Endothelial cell of umbilical vein (primary cell): ENCODE measurements at regions not wholly inside any gene's neighbourhood (a gene's known extent, or its start where the extent isn't known, plus 50 kb on each side); places are given as distances from the start of the nearest gene placed in this dataset.

Source experiments
- BruUV-seq: library from RNA; stranded (reverse); fragments of 400-500 nt; replicated peaks from 2 replicates; lab custom pipeline; 2021; lab: Mats Ljungman, UMichigan
- CTCF ChIA-PET: fragments of 300-600, 350-600 bp; sonication (Branson Sonifier 250); formaldehyde crosslinking; loops from one replicate; lab custom pipeline; 2021; ENCODE audit warnings: antibody characterized with exemption, inconsistent platforms; lab: Charles Lee
- POLR2A ChIA-PET: fragments of 300-600, 350-600 bp; sonication (Branson Sonifier 250); formaldehyde crosslinking; loops from one replicate; lab custom pipeline; 2021; ENCODE audit warnings: antibody characterized with exemption, inconsistent platforms; lab: Charles Lee
- DNase-seq: peaks from one replicate; pipeline ENCODE4 v3.0.0-alpha.2; 2011; ENCODE audit warnings: low read depth, low spot score
- FAIRE-seq: peaks from 2 replicates; lab custom pipeline; 2011; peaks lifted over from hg19 to GRCh38; lab: Jason Lieb, UNC
- H2AFZ ChIP-seq: 2 replicates; pipeline ENCODE4 v1.6.0; 2012; ENCODE audit warnings: low read depth, low read length, control low read depth, inconsistent platforms
- H3K27ac ChIP-seq: 2 replicates; pipeline ENCODE4 v1.5.1; 2011; ENCODE audit warnings: low read depth, mild to moderate bottlenecking, control low read depth, low read length, moderate library complexity; ENCODE audit not compliant: insufficient read depth
- H3K27me3 ChIP-seq, 2 experiments: 2 replicates each; pipeline versions ENCODE4 v1.6.0 to v1.6.1; 2011; ENCODE audit warnings: low read length in 2 of 2, mixed read lengths in 1 of 2; ENCODE audit not compliant: control insufficient read depth in 2 of 2, insufficient read depth in 2 of 2
- H3K36me3 ChIP-seq, 2 experiments: 2 replicates in 1 of 2; 3 replicates in 1 of 2; pipeline ENCODE4 v1.5.1; 2011; ENCODE audit warnings: low read length in 2 of 2, mild to moderate bottlenecking in 1 of 2, moderate library complexity in 1 of 2; ENCODE audit not compliant: control insufficient read depth in 2 of 2, insufficient read depth in 2 of 2; ENCODE audit errors: extremely low read depth in 1 of 2
- H3K4me1 ChIP-seq: 3 replicates; pipeline ENCODE4 v1.5.1; 2011; ENCODE audit warnings: mild to moderate bottlenecking, low read length; ENCODE audit not compliant: control insufficient read depth, insufficient read depth; ENCODE audit errors: extremely low read depth
- H3K4me2 ChIP-seq: 2 replicates; pipeline ENCODE4 v1.6.1; 2011; ENCODE audit warnings: low read length, control low read depth, mixed read lengths; ENCODE audit not compliant: insufficient read depth
- H3K4me3 ChIP-seq, 3 experiments: fragments of 200-600 bp in 1 of 3; sonication (generic), shearing (Covaris generic) in 1 of 3; replicated peaks in 1 of 3; 2 replicates each; pipeline ENCODE4 v1.5.1; 2011 to 2016; ENCODE audit warnings: control low read depth in 3 of 3, low read length in 3 of 3, mild to moderate bottlenecking in 2 of 3, inconsistent platforms in 1 of 3, low read depth in 1 of 3, moderate library complexity in 1 of 3; ENCODE audit not compliant: insufficient read depth in 1 of 3
- H3K79me2 ChIP-seq: 2 replicates; pipeline ENCODE4 v1.6.0; 2012; ENCODE audit warnings: low read length, inconsistent platforms; ENCODE audit not compliant: control insufficient read depth, insufficient read depth
- H3K9ac ChIP-seq: replicated peaks from 2 replicates; pipeline ENCODE3; 2011; ENCODE audit warnings: low read length, control low read depth; ENCODE audit not compliant: insufficient read depth; ENCODE audit errors: extremely low read depth
- H3K9me1 ChIP-seq: replicated peaks from 3 replicates; pipeline ENCODE4 v1.6.0; 2011; ENCODE audit warnings: mild to moderate bottlenecking, low read length; ENCODE audit not compliant: control insufficient read depth, insufficient read depth; ENCODE audit errors: extremely low read depth
- H3K9me3 ChIP-seq: replicated peaks from 2 replicates; pipeline ENCODE4 v1.5.1; 2012; ENCODE audit warnings: low read length, inconsistent platforms; ENCODE audit not compliant: control insufficient read depth, insufficient read depth
- H4K20me1 ChIP-seq: replicated peaks from 2 replicates; pipeline ENCODE3; 2011; ENCODE audit warnings: mild to moderate bottlenecking, low read length; ENCODE audit not compliant: control insufficient read depth, insufficient read depth; ENCODE audit errors: extremely low read depth
- EZH2 ChIP-seq: IDR thresholded peaks from 2 replicates; pipeline ENCODE4 v1.6.1; 2012; ENCODE audit warnings: borderline replicate concordance, low read depth, mild to moderate bottlenecking, moderate library complexity, low read length, inconsistent platforms; ENCODE audit not compliant: severe bottlenecking
- FOS ChIP-seq: IDR thresholded peaks from 2 replicates; pipeline ENCODE4 v1.6.1; 2011; ENCODE audit warnings: mild to moderate bottlenecking, low read length, moderate library complexity, borderline replicate concordance; ENCODE audit not compliant: insufficient read depth
- GATA2 ChIP-seq: IDR thresholded peaks from 2 replicates; pipeline ENCODE4 v1.7.0; 2011; ENCODE audit warnings: low read depth, mild to moderate bottlenecking, moderate library complexity, mixed read lengths, low read length; ENCODE audit not compliant: insufficient read length, insufficient read depth
- JUN ChIP-seq: IDR thresholded peaks from 2 replicates; pipeline ENCODE4 v1.6.1; 2011; ENCODE audit warnings: borderline replicate concordance, low read depth; ENCODE audit not compliant: insufficient read length, insufficient read depth
- MYC ChIP-seq: IDR thresholded peaks from one replicate; pipeline ENCODE4 v1.6.1; 2011; ENCODE audit warnings: mild to moderate bottlenecking, low read depth, low read length
- POLR2A ChIP-seq: IDR thresholded peaks from 2 replicates; pipeline ENCODE4 v1.6.1; 2012; ENCODE audit warnings: low read depth, mild to moderate bottlenecking, control low read depth, low read length
- POLR2AphosphoS5 ChIP-seq: IDR thresholded peaks from 2 replicates; pipeline ENCODE4 v1.6.1; 2012; ENCODE audit warnings: low read depth, mild to moderate bottlenecking, control low read depth, low read length, moderate library complexity; ENCODE audit not compliant: insufficient read depth
- dilution Hi-C: fragments of 300-500 bp; cut with MboI; formaldehyde crosslinking; loops from one replicate; pipeline ENCODE4 v1.15.0; 2019; ENCODE audit warnings: low sequenced_read_pairs; ENCODE audit not compliant: extremely low pct_ligation_motif_present
- intact Hi-C: fragments of 100-400 bp; cut with micrococcal nuclease; formaldehyde crosslinking; loops from one replicate; pipeline ENCODE4 v1.10.0; 2022
- TF ChIP-seq, protein P1 (sequence below): IDR thresholded peaks from 2 replicates; pipeline ENCODE4 v1.6.1; 2011; ENCODE audit not compliant: insufficient read depth, insufficient read length
- TF ChIP-seq, protein P2 (sequence below), 2 donors: IDR thresholded peaks; 1 replicate in 1 of 2; 2 replicates in 1 of 2; pipeline ENCODE4 v1.5.1; 2011; ENCODE audit warnings: low read length in 2 of 2, mild to moderate bottlenecking in 2 of 2, moderate library complexity in 2 of 2, control low read depth in 1 of 2, inconsistent platforms in 1 of 2, low read depth in 1 of 2; ENCODE audit not compliant: insufficient read depth in 1 of 2; ENCODE audit errors: extremely low read depth in 1 of 2

DNA sequence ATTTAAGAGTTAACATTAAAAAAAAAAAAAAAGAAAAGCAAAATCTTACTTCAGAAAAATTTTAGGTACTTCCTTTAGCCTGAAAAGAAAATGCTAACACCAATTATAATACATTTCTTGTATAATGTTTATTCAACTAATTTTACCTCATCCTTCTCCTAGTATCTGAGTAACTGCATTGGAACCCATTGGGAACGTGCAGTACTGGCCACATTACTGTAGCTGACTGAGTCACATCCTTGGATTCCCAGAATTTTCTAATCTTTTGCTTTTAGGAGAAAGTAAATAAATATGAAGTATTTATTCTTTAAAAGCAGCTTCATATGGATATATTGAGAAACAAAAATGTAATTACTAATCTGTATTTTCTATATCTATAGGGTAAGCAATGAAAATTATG lies 82.6 kb upstream of the SLITRK2 start:
- no peaks in the 10 kb centered on the region for H3K36me3 ChIP-seq
- no peaks in the 10 kb centered on the region for H3K9me3 ChIP-seq
- no TSS peak for BruUV-seq
- intact Hi-C loops: no loop called here
- CTCF ChIA-PET: no interaction called here
- dilution Hi-C loops: no loop called here
- TF ChIP-seq JUN (no peak), FOS (no peak), EZH2 (no peak), POLR2A (no peak), POLR2AphosphoS5 (no peak), GATA2 (no peak), MYC (no peak)
- TF ChIP-seq, protein P1, sequence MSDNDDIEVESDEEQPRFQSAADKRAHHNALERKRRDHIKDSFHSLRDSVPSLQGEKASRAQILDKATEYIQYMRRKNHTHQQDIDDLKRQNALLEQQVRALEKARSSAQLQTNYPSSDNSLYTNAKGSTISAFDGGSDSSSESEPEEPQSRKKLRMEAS: no peak
- TF ChIP-seq, protein P2, sequence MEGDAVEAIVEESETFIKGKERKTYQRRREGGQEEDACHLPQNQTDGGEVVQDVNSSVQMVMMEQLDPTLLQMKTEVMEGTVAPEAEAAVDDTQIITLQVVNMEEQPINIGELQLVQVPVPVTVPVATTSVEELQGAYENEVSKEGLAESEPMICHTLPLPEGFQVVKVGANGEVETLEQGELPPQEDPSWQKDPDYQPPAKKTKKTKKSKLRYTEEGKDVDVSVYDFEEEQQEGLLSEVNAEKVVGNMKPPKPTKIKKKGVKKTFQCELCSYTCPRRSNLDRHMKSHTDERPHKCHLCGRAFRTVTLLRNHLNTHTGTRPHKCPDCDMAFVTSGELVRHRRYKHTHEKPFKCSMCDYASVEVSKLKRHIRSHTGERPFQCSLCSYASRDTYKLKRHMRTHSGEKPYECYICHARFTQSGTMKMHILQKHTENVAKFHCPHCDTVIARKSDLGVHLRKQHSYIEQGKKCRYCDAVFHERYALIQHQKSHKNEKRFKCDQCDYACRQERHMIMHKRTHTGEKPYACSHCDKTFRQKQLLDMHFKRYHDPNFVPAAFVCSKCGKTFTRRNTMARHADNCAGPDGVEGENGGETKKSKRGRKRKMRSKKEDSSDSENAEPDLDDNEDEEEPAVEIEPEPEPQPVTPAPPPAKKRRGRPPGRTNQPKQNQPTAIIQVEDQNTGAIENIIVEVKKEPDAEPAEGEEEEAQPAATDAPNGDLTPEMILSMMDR (IDR thresholded peaks at IDR 0.05; ENCODE audit: extremely low read depth in 1 of 2, insufficient read depth in 1 of 2, low read depth in 1 of 2, low read length in 2 of 2): no peak
- FAIRE-seq: no peak
- H3K79me2 ChIP-seq: no peaks in the 10 kb centered on the region
- DNase-seq: no peak
- no peaks in the 10 kb centered on the region for H4K20me1 ChIP-seq
- no peak overlapping the region for H3K4me3 ChIP-seq
- no peaks in the 10 kb centered on the region for H3K9me1 ChIP-seq
- no peak overlapping the region for H2AFZ ChIP-seq
- no peak overlapping the region for H3K4me2 ChIP-seq
- H3K27ac ChIP-seq: no peak overlapping the region
- H3K9ac ChIP-seq: no peak overlapping the region
- H3K4me1 ChIP-seq: no peaks in the 10 kb centered on the region
- H3K27me3 ChIP-seq: no peaks in the 10 kb centered on the region
- POLR2A ChIA-PET: no interaction called here
